Keratinocyte (primary cell): ENCODE measurements at regions not wholly inside any gene's neighbourhood (a gene's known extent, or its start where the extent isn't known, plus 50 kb on each side); places are given as distances from the start of the nearest gene placed in this dataset.

Source experiments
- EZH2 ChIP-seq: IDR thresholded peaks from one replicate; pipeline ENCODE4 v1.6.1; 2012; ENCODE audit warnings: inconsistent platforms, mild to moderate bottlenecking, low read length, moderate library complexity
- TF ChIP-seq, protein P1 (sequence below), 3 experiments: IDR thresholded peaks in 1 of 3; conservative IDR thresholded peaks in 1 of 3; optimal IDR thresholded peaks in 1 of 3; 2 replicates in 2 of 3; 3 replicates in 1 of 3; pipeline versions ENCODE3 to v1.5.1; 2011; ENCODE audit warnings: low read length in 3 of 3, mild to moderate bottlenecking in 3 of 3, moderate library complexity in 2 of 3, control low read depth in 1 of 3, inconsistent platforms in 1 of 3; ENCODE audit not compliant: insufficient read depth in 2 of 3; ENCODE audit errors: extremely low read depth in 1 of 3

DNA sequence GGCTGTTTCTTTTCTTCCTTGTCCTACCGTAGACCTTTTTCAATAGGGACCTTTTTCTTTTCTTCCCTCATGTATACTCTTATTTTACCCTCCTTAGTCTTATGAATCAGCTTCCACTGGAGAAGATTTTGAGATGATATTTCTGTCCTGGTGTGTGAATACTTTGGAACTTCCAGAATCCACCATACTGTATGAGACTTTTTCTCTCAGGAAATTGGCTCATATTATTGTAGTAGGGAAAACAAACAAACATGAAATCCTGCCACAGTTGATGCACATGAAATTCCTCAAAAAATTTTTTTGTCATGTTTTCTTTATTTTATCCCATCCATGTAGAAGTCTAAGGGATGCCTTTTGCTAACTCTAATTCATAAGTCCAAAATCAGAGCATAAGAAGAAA, 289.3 kb upstream of the PLSCR5 start:
- TF ChIP-seq, protein P1, sequence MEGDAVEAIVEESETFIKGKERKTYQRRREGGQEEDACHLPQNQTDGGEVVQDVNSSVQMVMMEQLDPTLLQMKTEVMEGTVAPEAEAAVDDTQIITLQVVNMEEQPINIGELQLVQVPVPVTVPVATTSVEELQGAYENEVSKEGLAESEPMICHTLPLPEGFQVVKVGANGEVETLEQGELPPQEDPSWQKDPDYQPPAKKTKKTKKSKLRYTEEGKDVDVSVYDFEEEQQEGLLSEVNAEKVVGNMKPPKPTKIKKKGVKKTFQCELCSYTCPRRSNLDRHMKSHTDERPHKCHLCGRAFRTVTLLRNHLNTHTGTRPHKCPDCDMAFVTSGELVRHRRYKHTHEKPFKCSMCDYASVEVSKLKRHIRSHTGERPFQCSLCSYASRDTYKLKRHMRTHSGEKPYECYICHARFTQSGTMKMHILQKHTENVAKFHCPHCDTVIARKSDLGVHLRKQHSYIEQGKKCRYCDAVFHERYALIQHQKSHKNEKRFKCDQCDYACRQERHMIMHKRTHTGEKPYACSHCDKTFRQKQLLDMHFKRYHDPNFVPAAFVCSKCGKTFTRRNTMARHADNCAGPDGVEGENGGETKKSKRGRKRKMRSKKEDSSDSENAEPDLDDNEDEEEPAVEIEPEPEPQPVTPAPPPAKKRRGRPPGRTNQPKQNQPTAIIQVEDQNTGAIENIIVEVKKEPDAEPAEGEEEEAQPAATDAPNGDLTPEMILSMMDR (optimal IDR thresholded peaks at IDR 0.05 in 1 of 3, IDR thresholded peaks at IDR 0.05 in 1 of 3, conservative IDR thresholded peaks at IDR 0.05 in 1 of 3; ENCODE audit: extremely low read depth in 1 of 3, insufficient read depth in 2 of 3, low read length in 3 of 3) = no peak
- TF ChIP-seq EZH2 = no peak
